ENCODE measurements at regions not wholly inside any gene's neighbourhood (a gene's known extent, or its start where the extent isn't known, plus 50 kb on each side); places are given as distances from the start of the nearest gene placed in this dataset.

DNA sequence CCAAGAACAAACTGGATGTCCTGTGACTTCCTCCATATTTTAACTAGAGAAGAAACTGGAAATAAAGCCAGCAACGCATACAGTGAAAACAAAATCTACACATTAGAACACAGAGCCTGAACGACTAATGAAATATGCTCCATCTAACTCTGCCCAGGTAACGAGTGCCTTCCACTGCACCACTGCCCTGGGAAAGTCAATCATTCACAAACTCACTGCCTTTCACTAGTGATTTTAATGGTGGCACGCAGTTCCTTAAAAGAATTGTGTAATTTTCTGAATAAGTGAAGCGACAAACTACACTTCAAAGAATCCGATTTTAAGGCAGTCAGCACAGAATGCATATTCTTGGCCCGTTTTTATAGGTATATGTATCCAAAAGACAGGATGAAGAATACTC is 416.0 kb downstream of the SHQ1 start:
- no peak overlapping the region for H3K27ac ChIP-seq (ENCODE audit: poor library complexity, severe bottlenecking)
- no peak for DNase-seq (ENCODE audit: low spot score)
- peaks cover 3% of the 10 kb centered on the region for H3K4me1 ChIP-seq (ENCODE audit: insufficient read depth, poor library complexity, severe bottlenecking)
- TF ChIP-seq, protein P1, sequence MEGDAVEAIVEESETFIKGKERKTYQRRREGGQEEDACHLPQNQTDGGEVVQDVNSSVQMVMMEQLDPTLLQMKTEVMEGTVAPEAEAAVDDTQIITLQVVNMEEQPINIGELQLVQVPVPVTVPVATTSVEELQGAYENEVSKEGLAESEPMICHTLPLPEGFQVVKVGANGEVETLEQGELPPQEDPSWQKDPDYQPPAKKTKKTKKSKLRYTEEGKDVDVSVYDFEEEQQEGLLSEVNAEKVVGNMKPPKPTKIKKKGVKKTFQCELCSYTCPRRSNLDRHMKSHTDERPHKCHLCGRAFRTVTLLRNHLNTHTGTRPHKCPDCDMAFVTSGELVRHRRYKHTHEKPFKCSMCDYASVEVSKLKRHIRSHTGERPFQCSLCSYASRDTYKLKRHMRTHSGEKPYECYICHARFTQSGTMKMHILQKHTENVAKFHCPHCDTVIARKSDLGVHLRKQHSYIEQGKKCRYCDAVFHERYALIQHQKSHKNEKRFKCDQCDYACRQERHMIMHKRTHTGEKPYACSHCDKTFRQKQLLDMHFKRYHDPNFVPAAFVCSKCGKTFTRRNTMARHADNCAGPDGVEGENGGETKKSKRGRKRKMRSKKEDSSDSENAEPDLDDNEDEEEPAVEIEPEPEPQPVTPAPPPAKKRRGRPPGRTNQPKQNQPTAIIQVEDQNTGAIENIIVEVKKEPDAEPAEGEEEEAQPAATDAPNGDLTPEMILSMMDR (IDR thresholded peaks at IDR 0.05; ENCODE audit: poor library complexity, severe bottlenecking): no peak
- H3K4me3 ChIP-seq (ENCODE audit: severe bottlenecking): no peak overlapping the region
- H3K36me3 ChIP-seq (ENCODE audit: low read depth): no peaks in the 10 kb centered on the region
- H3K27me3 ChIP-seq (ENCODE audit: insufficient read depth, poor library complexity, severe bottlenecking): no peaks in the 10 kb centered on the region
- no peak for ATAC-seq (ENCODE audit: low read depth)
- no peaks in the 10 kb centered on the region for H3K9me3 ChIP-seq (ENCODE audit: severe bottlenecking)

DNA sequence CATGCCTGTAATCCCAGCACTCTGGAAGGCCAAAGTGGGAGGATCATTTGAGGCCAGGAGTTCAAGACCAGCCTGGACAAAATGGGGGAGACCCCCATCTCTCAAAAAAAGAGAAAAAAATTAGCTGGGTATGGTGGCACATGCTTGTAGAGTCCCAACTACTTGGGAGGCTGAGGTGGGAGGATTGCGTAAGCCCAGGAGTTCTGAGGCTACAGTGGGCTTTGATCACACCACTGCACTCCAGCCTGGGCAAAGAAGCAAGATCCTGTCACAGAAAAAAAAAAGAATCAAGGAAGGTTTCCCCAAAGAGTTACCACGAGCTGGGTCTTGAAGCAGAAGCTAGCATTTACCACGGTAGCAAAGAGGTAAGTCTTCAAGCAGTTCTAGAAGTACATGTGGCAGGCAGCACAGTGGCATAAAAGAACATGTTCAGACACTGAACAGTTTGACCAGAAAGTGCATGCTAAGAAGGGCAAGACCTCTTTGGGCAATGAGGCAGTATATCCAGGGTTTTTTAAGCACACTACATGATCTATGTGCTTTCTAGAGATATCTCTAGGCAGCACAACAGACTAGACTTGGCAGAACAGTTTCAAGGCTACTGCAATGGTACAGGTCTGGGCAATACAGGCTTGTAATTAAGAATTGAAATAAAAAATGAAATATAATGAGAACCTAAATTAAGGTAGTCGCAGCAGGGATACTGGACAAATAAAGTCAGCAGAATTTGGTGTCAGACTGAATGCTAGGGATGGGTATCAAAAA is 418.5 kb downstream of the SHQ1 start:
- Histone ChIP-seq H3K9me3 (ENCODE audit: severe bottlenecking) (no peaks in the 10 kb centered on the region), H3K36me3 (ENCODE audit: low read depth) (no peaks in the 10 kb centered on the region), H3K27me3 (ENCODE audit: insufficient read depth, poor library complexity, severe bottlenecking) (no peaks in the 10 kb centered on the region), H3K4me1 (ENCODE audit: insufficient read depth, poor library complexity, severe bottlenecking) (peaks cover 3% of the 10 kb centered on the region), H3K27ac (ENCODE audit: poor library complexity, severe bottlenecking) (no peak overlapping the region), H3K4me3 (ENCODE audit: severe bottlenecking) (no peak overlapping the region)
- no peak for DNase-seq (ENCODE audit: low spot score)
- ATAC-seq (ENCODE audit: low read depth): no peak
- TF ChIP-seq, protein P1 (IDR thresholded peaks at IDR 0.05; ENCODE audit: poor library complexity, severe bottlenecking): no peak

DNA sequence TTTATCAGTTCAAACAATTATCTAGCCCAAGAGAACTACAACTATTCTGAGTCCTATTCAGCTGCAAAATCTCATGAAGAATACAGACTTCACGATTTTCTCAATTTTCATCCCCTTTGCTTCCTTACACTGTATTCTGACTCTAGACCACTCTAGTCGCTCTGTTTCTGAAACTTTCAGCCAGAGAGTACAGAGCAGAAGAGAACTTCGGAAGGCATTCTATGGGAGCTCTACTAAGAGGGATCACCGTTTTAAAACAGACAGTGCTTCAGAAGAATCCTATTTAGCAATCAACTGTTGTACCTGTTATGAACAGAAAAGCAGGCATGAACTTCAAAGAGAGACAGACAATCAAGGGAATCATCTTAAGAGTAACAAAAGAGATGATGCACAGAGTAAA is 419.4 kb downstream of the SHQ1 start:
- no peak for ATAC-seq (ENCODE audit: low read depth)
- Histone ChIP-seq H3K4me3 (ENCODE audit: severe bottlenecking) (no peak overlapping the region), H3K36me3 (ENCODE audit: low read depth) (no peaks in the 10 kb centered on the region), H3K4me1 (ENCODE audit: insufficient read depth, poor library complexity, severe bottlenecking) (peaks cover 3% of the 10 kb centered on the region), H3K27ac (ENCODE audit: poor library complexity, severe bottlenecking) (no peak overlapping the region), H3K27me3 (ENCODE audit: insufficient read depth, poor library complexity, severe bottlenecking) (no peaks in the 10 kb centered on the region), H3K9me3 (ENCODE audit: severe bottlenecking) (no peaks in the 10 kb centered on the region)
- TF ChIP-seq, protein P1 (IDR thresholded peaks at IDR 0.05; ENCODE audit: poor library complexity, severe bottlenecking): no peak
- no peak for DNase-seq (ENCODE audit: low spot score)

DNA sequence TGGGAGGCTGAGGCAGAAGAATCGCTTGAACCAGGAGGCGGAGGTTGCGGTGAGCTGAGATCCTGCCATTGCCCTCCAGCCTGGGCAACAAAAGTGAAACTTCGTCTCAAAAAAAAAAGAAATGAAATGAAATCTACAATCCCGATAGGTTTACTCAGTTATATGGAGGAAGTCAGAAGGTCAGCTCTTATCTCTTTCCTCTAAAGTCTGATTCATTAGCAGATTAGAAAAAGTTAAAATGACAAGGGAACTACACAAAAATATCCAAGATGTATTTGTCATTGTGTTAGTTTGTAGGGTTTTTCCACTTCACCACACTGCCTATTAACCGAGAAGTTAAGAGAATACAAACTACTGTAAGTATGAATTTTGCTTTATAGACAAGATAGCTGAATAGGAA is 420.6 kb downstream of the SHQ1 start:
- no peak for DNase-seq (ENCODE audit: low spot score)
- Histone ChIP-seq H3K27ac (ENCODE audit: poor library complexity, severe bottlenecking) (no peak overlapping the region), H3K27me3 (ENCODE audit: insufficient read depth, poor library complexity, severe bottlenecking) (no peaks in the 10 kb centered on the region), H3K9me3 (ENCODE audit: severe bottlenecking) (no peaks in the 10 kb centered on the region), H3K4me1 (ENCODE audit: insufficient read depth, poor library complexity, severe bottlenecking) (peaks cover 3% of the 10 kb centered on the region), H3K36me3 (ENCODE audit: low read depth) (no peaks in the 10 kb centered on the region; the same call in 1 of the 2 replicates), H3K4me3 (ENCODE audit: severe bottlenecking) (no peak overlapping the region)
- TF ChIP-seq, protein P1 (IDR thresholded peaks at IDR 0.05; ENCODE audit: poor library complexity, severe bottlenecking): no peak
- no peak for ATAC-seq (ENCODE audit: low read depth)
